Endothelial cell of umbilical vein (primary cell): ENCODE measurements at regions not wholly inside any gene's neighbourhood (a gene's known extent, or its start where the extent isn't known, plus 50 kb on each side); places are given as distances from the start of the nearest gene placed in this dataset.

Source experiments
- BruUV-seq: library from RNA; stranded (reverse); fragments of 400-500 nt; replicated peaks from 2 replicates; lab custom pipeline; 2021; lab: Mats Ljungman, UMichigan
- CTCF ChIA-PET: fragments of 300-600, 350-600 bp; sonication (Branson Sonifier 250); formaldehyde crosslinking; loops from one replicate; lab custom pipeline; 2021; ENCODE audit warnings: antibody characterized with exemption, inconsistent platforms; lab: Charles Lee
- POLR2A ChIA-PET: fragments of 300-600, 350-600 bp; sonication (Branson Sonifier 250); formaldehyde crosslinking; loops from one replicate; lab custom pipeline; 2021; ENCODE audit warnings: antibody characterized with exemption, inconsistent platforms; lab: Charles Lee
- DNase-seq: peaks from one replicate; pipeline ENCODE4 v3.0.0-alpha.2; 2011; ENCODE audit warnings: low read depth, low spot score
- FAIRE-seq: peaks from 2 replicates; lab custom pipeline; 2011; peaks lifted over from hg19 to GRCh38; lab: Jason Lieb, UNC
- H2AFZ ChIP-seq: 2 replicates; pipeline ENCODE4 v1.6.0; 2012; ENCODE audit warnings: low read depth, low read length, control low read depth, inconsistent platforms
- H3K27ac ChIP-seq: 2 replicates; pipeline ENCODE4 v1.5.1; 2011; ENCODE audit warnings: low read depth, mild to moderate bottlenecking, control low read depth, low read length, moderate library complexity; ENCODE audit not compliant: insufficient read depth
- H3K27me3 ChIP-seq, 2 experiments: 2 replicates each; pipeline versions ENCODE4 v1.6.0 to v1.6.1; 2011; ENCODE audit warnings: low read length in 2 of 2, mixed read lengths in 1 of 2; ENCODE audit not compliant: control insufficient read depth in 2 of 2, insufficient read depth in 2 of 2
- H3K36me3 ChIP-seq, 2 experiments: 2 replicates in 1 of 2; 3 replicates in 1 of 2; pipeline ENCODE4 v1.5.1; 2011; ENCODE audit warnings: low read length in 2 of 2, mild to moderate bottlenecking in 1 of 2, moderate library complexity in 1 of 2; ENCODE audit not compliant: control insufficient read depth in 2 of 2, insufficient read depth in 2 of 2; ENCODE audit errors: extremely low read depth in 1 of 2
- H3K4me1 ChIP-seq: 3 replicates; pipeline ENCODE4 v1.5.1; 2011; ENCODE audit warnings: mild to moderate bottlenecking, low read length; ENCODE audit not compliant: control insufficient read depth, insufficient read depth; ENCODE audit errors: extremely low read depth
- H3K4me2 ChIP-seq: 2 replicates; pipeline ENCODE4 v1.6.1; 2011; ENCODE audit warnings: low read length, control low read depth, mixed read lengths; ENCODE audit not compliant: insufficient read depth
- H3K4me3 ChIP-seq, 3 experiments: fragments of 200-600 bp in 1 of 3; sonication (generic), shearing (Covaris generic) in 1 of 3; replicated peaks in 1 of 3; 2 replicates each; pipeline ENCODE4 v1.5.1; 2011 to 2016; ENCODE audit warnings: control low read depth in 3 of 3, low read length in 3 of 3, mild to moderate bottlenecking in 2 of 3, inconsistent platforms in 1 of 3, low read depth in 1 of 3, moderate library complexity in 1 of 3; ENCODE audit not compliant: insufficient read depth in 1 of 3
- H3K79me2 ChIP-seq: 2 replicates; pipeline ENCODE4 v1.6.0; 2012; ENCODE audit warnings: low read length, inconsistent platforms; ENCODE audit not compliant: control insufficient read depth, insufficient read depth
- H3K9ac ChIP-seq: replicated peaks from 2 replicates; pipeline ENCODE3; 2011; ENCODE audit warnings: low read length, control low read depth; ENCODE audit not compliant: insufficient read depth; ENCODE audit errors: extremely low read depth
- H3K9me1 ChIP-seq: replicated peaks from 3 replicates; pipeline ENCODE4 v1.6.0; 2011; ENCODE audit warnings: mild to moderate bottlenecking, low read length; ENCODE audit not compliant: control insufficient read depth, insufficient read depth; ENCODE audit errors: extremely low read depth
- H3K9me3 ChIP-seq: replicated peaks from 2 replicates; pipeline ENCODE4 v1.5.1; 2012; ENCODE audit warnings: low read length, inconsistent platforms; ENCODE audit not compliant: control insufficient read depth, insufficient read depth
- H4K20me1 ChIP-seq: replicated peaks from 2 replicates; pipeline ENCODE3; 2011; ENCODE audit warnings: mild to moderate bottlenecking, low read length; ENCODE audit not compliant: control insufficient read depth, insufficient read depth; ENCODE audit errors: extremely low read depth
- CTCF ChIP-seq, 2 donors: IDR thresholded peaks; 1 replicate in 1 of 2; 2 replicates in 1 of 2; pipeline ENCODE4 v1.5.1; 2011; ENCODE audit warnings: low read length in 2 of 2, mild to moderate bottlenecking in 2 of 2, moderate library complexity in 2 of 2, control low read depth in 1 of 2, inconsistent platforms in 1 of 2, low read depth in 1 of 2; ENCODE audit not compliant: insufficient read depth in 1 of 2; ENCODE audit errors: extremely low read depth in 1 of 2
- EZH2 ChIP-seq: IDR thresholded peaks from 2 replicates; pipeline ENCODE4 v1.6.1; 2012; ENCODE audit warnings: borderline replicate concordance, low read depth, mild to moderate bottlenecking, moderate library complexity, low read length, inconsistent platforms; ENCODE audit not compliant: severe bottlenecking
- FOS ChIP-seq: IDR thresholded peaks from 2 replicates; pipeline ENCODE4 v1.6.1; 2011; ENCODE audit warnings: mild to moderate bottlenecking, low read length, moderate library complexity, borderline replicate concordance; ENCODE audit not compliant: insufficient read depth
- GATA2 ChIP-seq: IDR thresholded peaks from 2 replicates; pipeline ENCODE4 v1.7.0; 2011; ENCODE audit warnings: low read depth, mild to moderate bottlenecking, moderate library complexity, mixed read lengths, low read length; ENCODE audit not compliant: insufficient read length, insufficient read depth
- JUN ChIP-seq: IDR thresholded peaks from 2 replicates; pipeline ENCODE4 v1.6.1; 2011; ENCODE audit warnings: borderline replicate concordance, low read depth; ENCODE audit not compliant: insufficient read length, insufficient read depth
- MYC ChIP-seq: IDR thresholded peaks from one replicate; pipeline ENCODE4 v1.6.1; 2011; ENCODE audit warnings: mild to moderate bottlenecking, low read depth, low read length
- POLR2A ChIP-seq: IDR thresholded peaks from 2 replicates; pipeline ENCODE4 v1.6.1; 2012; ENCODE audit warnings: low read depth, mild to moderate bottlenecking, control low read depth, low read length
- POLR2AphosphoS5 ChIP-seq: IDR thresholded peaks from 2 replicates; pipeline ENCODE4 v1.6.1; 2012; ENCODE audit warnings: low read depth, mild to moderate bottlenecking, control low read depth, low read length, moderate library complexity; ENCODE audit not compliant: insufficient read depth
- dilution Hi-C: fragments of 300-500 bp; cut with MboI; formaldehyde crosslinking; loops from one replicate; pipeline ENCODE4 v1.15.0; 2019; ENCODE audit warnings: low sequenced_read_pairs; ENCODE audit not compliant: extremely low pct_ligation_motif_present
- intact Hi-C: fragments of 100-400 bp; cut with micrococcal nuclease; formaldehyde crosslinking; loops from one replicate; pipeline ENCODE4 v1.10.0; 2022
- TF ChIP-seq, protein P1 (sequence below): IDR thresholded peaks from 2 replicates; pipeline ENCODE4 v1.6.1; 2011; ENCODE audit not compliant: insufficient read depth, insufficient read length

- BruUV-seq = no TSS peak
- Histone ChIP-seq H3K4me2 (no peak overlapping the region), H3K9ac (no peak overlapping the region), H3K4me3 (no peak overlapping the region), H3K79me2 (no peaks in the 10 kb centered on the region), H3K27me3 (no peaks in the 10 kb centered on the region), H2AFZ (no peak overlapping the region), H3K4me1 (no peaks in the 10 kb centered on the region), H3K9me1 (no peaks in the 10 kb centered on the region), H3K36me3 (no peaks in the 10 kb centered on the region), H3K9me3 (no peaks in the 10 kb centered on the region), H3K27ac (no peak overlapping the region), H4K20me1 (no peaks in the 10 kb centered on the region)
- TF ChIP-seq, protein P1, sequence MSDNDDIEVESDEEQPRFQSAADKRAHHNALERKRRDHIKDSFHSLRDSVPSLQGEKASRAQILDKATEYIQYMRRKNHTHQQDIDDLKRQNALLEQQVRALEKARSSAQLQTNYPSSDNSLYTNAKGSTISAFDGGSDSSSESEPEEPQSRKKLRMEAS = no peak
- TF ChIP-seq CTCF (IDR thresholded peaks at IDR 0.05; ENCODE audit: extremely low read depth in 1 of 2, insufficient read depth in 1 of 2, low read depth in 1 of 2, low read length in 2 of 2) (no peak), JUN (no peak), MYC (no peak), POLR2AphosphoS5 (no peak), GATA2 (no peak), POLR2A (no peak), EZH2 (no peak), FOS (no peak)
- no peak for FAIRE-seq
- dilution Hi-C loops (no loop called here), intact Hi-C loops (no loop called here)
- ChIA-PET POLR2A (no interaction called here), CTCF (interaction anchor here (0.6 kb wide), 1 partner anchor 325 kb away, joined by 4 read pairs; no protein-coding TSS in a partner anchor)
- no peak for DNase-seq
Measured at GRCh38 chr5:97476852-97477534, 293.9 kb upstream of the RIOK2 start.
